HEK293T (cell line): ENCODE measurements at regions not wholly inside any gene's neighbourhood (a gene's known extent, or its start where the extent isn't known, plus 50 kb on each side); places are given as distances from the start of the nearest gene placed in this dataset.

Source experiments
- ARNT ChIP-seq: fragments of 450-650 bp; IDR thresholded peaks from 2 replicates; pipeline ENCODE4 v1.6.1; 2017; ENCODE audit warnings: mild to moderate bottlenecking
- FOXA1 ChIP-seq: fragments of 450-650 bp; IDR thresholded peaks from 2 replicates; pipeline ENCODE4 v1.6.1; 2016; ENCODE audit warnings: mild to moderate bottlenecking
- FOXK2 ChIP-seq: fragments of 450-650 bp; IDR thresholded peaks from 2 replicates; pipeline ENCODE4 v1.6.1; 2016; ENCODE audit warnings: mild to moderate bottlenecking
- FOXM1 ChIP-seq: fragments of 450-650 bp; IDR thresholded peaks from 2 replicates; pipeline ENCODE4 v1.6.1; 2017; ENCODE audit warnings: mild to moderate bottlenecking, borderline replicate concordance
- HDGF ChIP-seq: fragments of 450-650 bp; IDR thresholded peaks from 2 replicates; pipeline ENCODE4 v1.6.1; 2017; ENCODE audit warnings: antibody characterized with exemption, borderline replicate concordance
- SP1 ChIP-seq: fragments of 450-650 bp; IDR thresholded peaks from 2 replicates; pipeline ENCODE4 v1.6.1; 2017
- SUZ12 ChIP-seq: fragments of 450-650 bp; IDR thresholded peaks from 2 replicates; pipeline ENCODE4 v1.6.1; 2016; ENCODE audit warnings: mild to moderate bottlenecking
- ZNF384 ChIP-seq: fragments of 450-650 bp; IDR thresholded peaks from 2 replicates; pipeline ENCODE4 v1.6.1; 2016

DNA sequence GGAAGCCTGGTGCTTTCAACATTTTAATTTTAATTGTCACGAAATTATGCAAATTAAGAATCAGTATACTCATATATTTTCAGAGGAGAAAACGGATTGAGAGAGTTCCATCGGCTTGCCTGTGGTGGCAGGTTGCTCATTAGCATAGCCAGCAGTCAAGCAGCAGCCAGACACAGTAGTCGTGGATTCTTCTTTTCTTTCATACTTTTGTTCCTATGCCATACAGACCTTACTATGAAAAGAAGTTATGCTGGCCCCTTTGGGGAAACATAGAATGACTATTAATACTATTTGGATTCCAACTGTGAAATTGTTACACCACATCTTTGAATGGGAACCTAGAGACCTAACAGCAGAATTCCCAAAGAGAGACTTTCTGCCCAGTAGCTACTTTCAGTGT is 617.7 kb upstream of the CA10 start:
- TF ChIP-seq FOXK2 (no peak), FOXM1 (no peak), SP1 (no peak), ARNT (no peak), ZNF384 (no peak), SUZ12 (no peak), HDGF (no peak), FOXA1 (no peak)
